ENCODE measurements at regions not wholly inside any gene's neighbourhood (a gene's known extent, or its start where the extent isn't known, plus 50 kb on each side); places are given as distances from the start of the nearest gene placed in this dataset.
A peak's percentile ranks its signal among the peaks of the same experiment; 100 is the strongest.

- TF ChIP-seq HNRNPLL (IDR thresholded peaks at IDR 0.05; ENCODE audit: low read depth, low read length, poor library complexity, severe bottlenecking): no peak
- TF ChIP-seq EGR1 (conservative IDR thresholded peaks at IDR 0.05): no peak
- no peak for TF ChIP-seq PPARD (CRISPR knock-in tag; IDR thresholded peaks at IDR 0.05)
- no peak for TF ChIP-seq MAZ (CRISPR knock-in tag; conservative IDR thresholded peaks at IDR 0.05 in 1 of 2, IDR thresholded peaks at IDR 0.05 in 1 of 2)
- no peak for TF ChIP-seq NKRF (IDR thresholded peaks at IDR 0.05; ENCODE audit: borderline replicate concordance)
- TF ChIP-seq XRCC5 (IDR thresholded peaks at IDR 0.05; ENCODE audit: low read depth, low read length): 0 out of 2 replicates have a peak, but pooled peaks have one; percentile 44
- TF ChIP-seq XRCC4 (IDR thresholded peaks at IDR 0.05; ENCODE audit: extremely low read depth, insufficient read depth, insufficient read length): no peak
- peak in 2 of 3 experiments; percentile 68 to 75; a peak in 4 of 6 replicates for TF ChIP-seq CTCF (IDR thresholded peaks at IDR 0.05 in 2 of 3, conservative IDR thresholded peaks at IDR 0.05 in 1 of 3; ENCODE audit: insufficient read depth in 2 of 3, low read depth in 1 of 3, low read length in 3 of 3)
- peak; percentile 29; the same call in 1 of the 2 replicates for TF ChIP-seq CBFB (CRISPR knock-in tag; IDR thresholded peaks at IDR 0.05)
- no peak for TF ChIP-seq ZNF57 (CRISPR knock-in tag; IDR thresholded peaks at IDR 0.05)
- no peak for TF ChIP-seq NEUROD1 (IDR thresholded peaks at IDR 0.05; ENCODE audit: borderline replicate concordance, low read depth, low read length, partially characterized antibody)
- TF ChIP-seq RREB1 (CRISPR knock-in tag; IDR thresholded peaks at IDR 0.05): no peak
These were observed 103.7 kb downstream of the VPREB1 start (continued) for GRCh38 chr22:22348127-22348814.
